GM21423 (cell line): ENCODE measurements at regions not wholly inside any gene's neighbourhood (a gene's known extent, or its start where the extent isn't known, plus 50 kb on each side); places are given as distances from the start of the nearest gene placed in this dataset.

Source experiments
- ATAC-seq: cut with Tn5 transposase; IDR thresholded peaks from one replicate; pipeline ENCODE4 v1.9.1; 2021; ENCODE audit warnings: mild to moderate bottlenecking, moderate library complexity; ENCODE audit not compliant: unreplicated experiment

GRCh38 chr2:173760553-173760952 lies 204.6 kb downstream of the SP3 start:
- no peak for ATAC-seq

GRCh38 chr2:173761603-173762119 lies 203.5 kb downstream of the SP3 start:
- no peak for ATAC-seq

GRCh38 chr2:173762221-173762620 lies 203.0 kb downstream of the SP3 start:
- ATAC-seq = no peak

GRCh38 chr2:173762864-173763263 lies 202.3 kb downstream of the SP3 start:
- no peak for ATAC-seq

DNA sequence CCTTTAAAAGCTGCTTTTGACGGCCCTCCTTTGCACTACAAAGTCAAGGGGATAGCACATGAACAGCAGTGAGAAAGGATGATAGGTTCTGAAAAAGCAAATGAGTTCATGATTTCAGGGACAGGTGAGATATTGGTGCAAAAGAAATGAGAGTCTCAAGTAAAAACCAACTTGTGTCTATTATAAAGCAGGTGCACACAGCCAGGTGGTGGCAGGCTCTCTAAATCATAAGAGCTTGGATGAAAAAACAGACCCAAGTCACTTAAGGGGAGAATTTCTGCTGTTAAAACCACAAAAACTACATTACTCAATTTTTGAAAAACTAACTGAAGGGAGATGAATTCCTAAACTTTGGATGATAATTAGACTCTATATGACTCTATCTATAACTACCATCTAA lies 201.5 kb downstream of the SP3 start:
- no peak for ATAC-seq

GRCh38 chr2:173764094-173764493 lies 201.1 kb downstream of the SP3 start:
- no peak for ATAC-seq

DNA sequence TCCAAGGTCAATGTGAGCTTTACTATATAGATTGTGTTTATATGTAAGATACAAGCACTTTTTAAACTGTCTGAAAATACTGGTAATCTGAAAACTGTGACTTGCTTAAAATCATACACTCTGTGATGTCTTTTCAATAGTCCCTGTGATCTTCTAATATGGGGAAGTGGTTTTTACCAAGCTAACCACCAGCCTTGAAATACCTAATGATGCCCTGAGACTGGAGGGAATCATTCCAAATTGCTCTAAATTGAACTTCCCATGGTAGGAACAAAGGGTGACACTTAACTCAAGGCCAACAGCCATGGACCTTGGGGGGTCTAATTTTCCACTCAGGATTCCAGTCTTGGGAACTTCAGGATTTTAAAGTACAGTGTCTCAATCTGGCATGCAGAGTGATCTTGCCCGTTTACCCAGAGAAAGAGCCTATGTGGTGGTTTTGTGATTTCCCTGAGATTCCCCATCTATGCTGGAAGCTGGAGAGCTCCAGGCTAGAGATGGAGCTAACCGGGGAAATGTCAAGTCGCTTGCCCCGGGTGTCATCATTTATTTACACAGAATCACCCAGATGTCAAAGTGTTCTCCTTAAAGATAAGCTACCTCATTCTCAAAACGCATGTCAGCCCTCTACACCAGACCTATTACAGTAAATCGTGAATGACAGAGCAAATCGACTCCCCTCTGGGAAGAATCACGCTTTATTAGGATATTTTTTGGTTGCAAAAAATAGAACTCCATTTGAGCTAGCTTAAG lies 198.5 kb downstream of the SP3 start:
- no peak for ATAC-seq

DNA sequence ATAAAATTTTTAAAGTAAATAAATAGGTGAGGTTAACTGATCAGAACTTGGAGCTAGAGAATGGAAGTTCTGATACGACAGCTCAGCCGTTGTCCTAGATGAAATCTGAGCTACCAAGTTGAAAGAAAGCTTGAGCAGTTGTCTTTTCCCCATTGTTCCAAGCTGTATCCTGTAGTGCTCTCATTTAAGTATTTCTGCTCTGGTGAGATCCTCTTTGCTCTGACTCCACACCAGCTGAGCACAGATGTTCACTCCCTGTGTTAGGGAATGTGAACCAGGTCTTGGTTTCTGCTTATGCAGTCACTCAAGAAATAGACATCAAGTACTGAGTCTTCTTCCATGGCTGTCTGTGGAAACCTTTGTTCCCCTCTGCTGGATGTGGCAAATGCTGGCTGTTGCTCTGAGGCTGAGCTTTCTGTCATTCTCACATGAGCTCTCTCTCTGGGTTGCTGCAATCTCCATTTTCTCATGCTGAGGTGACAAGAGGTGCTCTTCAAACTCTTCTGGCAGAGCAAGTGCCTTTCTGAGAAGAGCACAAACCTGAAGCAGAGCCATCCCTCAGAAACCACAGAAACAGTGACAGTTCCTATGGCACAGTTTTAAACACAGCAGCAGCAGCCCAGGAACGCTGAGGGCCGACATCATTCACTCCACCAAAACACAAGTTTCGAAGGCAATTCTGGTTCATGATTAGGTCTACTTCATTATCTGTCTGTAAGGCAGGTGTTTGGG lies 194.1 kb downstream of the SP3 start:
- no peak for ATAC-seq

DNA sequence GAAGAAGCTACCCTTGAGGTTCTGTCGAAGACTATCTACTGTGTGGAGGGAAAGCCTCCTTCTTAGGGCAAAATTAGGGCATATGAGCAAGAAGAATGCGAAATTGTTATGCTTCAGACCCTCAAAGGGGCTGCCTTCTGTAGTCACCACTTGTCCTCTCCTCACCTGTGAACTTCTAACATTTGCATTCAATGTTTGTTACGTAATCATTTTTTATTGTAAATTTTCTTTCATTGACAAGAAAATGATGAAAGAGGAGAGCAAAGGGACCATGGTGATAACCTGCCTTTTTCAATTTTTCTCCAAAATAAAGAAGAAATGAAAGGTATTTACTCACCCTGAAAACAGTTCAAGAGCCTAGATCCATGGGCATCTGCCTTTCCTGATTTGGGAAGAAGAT lies 193.0 kb downstream of the SP3 start:
- ATAC-seq = no peak

- ATAC-seq = no peak
These were observed 192.1 kb downstream of the SP3 start for GRCh38 chr2:173773076-173773475.

GRCh38 chr2:173775440-173775839 lies 189.7 kb downstream of the SP3 start:
- ATAC-seq = no peak

- no peak for ATAC-seq
These were observed 182.5 kb downstream of the SP3 start for GRCh38 chr2:173782681-173783080.

DNA sequence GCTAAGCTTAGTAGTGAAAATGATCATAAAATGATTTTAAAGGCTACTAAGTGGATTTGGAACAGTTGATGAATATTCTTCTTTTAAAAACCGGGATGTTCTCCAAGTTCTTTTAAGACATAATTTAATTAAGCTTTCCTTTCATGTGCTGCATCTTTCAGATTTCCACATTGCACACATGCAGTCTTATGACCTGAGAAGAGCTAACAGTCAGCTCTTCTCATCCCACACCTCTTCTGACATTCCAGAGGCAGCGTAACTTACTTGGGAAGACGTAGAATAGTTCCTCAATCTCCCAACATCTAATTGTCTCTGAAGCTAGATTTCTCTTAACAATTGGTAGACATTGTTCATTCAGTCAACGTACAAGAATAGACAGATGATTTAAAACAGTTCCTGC lies 181.8 kb downstream of the SP3 start:
- no peak for ATAC-seq

DNA sequence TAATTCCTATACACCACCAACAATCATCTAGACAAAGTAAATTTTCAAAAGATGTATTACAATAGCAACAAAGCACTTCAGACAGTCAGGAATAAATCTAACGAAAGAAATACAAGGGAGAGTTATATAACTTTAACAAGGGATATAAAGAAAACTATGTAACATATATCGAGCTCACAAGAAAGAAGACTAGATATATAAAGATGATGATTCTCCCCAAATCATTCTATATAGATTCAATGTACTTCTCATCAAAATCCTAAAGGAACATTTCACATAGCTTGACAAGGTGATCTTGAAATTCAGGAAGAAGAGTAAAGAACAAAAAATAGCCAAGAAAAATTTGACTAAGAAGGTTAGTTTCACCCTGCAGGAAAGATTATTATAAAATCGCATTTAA lies 179.4 kb downstream of the SP3 start:
- no peak for ATAC-seq

DNA sequence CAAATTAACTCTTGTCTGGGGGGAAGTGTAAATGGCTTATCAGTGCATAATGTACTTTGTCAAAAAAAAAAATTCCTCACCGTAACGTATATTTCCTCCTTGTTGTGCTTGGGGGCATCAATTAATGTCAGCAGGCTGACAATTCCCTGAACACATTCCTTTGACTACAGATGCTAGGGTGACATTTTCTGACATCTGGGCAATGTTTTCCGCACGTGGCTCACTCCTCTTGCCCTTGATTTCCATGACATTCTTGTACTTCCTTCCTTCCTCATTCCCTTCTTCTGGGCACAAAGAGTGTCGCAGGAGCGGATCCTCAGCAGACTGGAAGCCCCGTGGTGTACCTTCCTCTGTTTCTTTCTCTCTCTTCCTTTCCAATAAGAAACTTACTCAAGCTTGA lies 173.7 kb downstream of the SP3 start:
- no peak for ATAC-seq

DNA sequence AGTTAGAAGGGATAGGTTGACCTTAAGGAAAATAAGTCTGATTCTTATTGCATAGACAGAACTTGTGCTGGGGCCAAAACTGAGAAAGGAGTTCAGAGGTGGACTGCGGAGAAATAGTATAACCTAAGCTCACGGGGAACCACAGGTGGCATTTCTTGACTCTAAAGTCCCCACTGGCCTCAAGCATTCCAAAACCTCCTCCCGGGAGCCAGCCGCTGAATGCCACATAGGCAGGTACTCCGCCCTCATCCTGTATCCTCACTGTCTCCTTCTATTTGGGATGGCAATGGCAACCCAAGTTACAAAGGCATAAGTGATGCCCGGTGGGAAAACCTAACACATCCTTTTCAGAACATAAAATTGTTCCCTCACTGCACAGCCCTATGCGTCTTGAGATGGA lies 173.0 kb downstream of the SP3 start:
- ATAC-seq = no peak

DNA sequence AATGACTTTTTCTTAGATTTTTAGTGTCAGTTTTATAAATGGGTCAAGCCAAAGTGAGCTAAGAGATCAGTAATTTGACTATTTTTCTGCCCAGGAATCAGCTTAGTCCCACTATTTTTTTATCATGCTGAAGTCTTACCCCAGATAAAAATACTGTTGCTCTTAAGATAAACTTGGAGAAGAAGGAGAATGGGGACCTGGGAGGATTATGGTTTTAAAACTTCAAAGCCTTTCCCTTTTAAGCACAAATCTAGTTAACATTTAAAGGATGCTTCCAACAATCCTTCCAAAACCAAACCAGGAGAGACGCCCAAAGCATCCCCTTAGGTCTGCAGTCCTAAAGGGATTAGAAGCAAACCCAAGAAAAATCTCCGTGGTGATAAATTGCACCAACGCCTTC lies 172.4 kb downstream of the SP3 start:
- no peak for ATAC-seq

DNA sequence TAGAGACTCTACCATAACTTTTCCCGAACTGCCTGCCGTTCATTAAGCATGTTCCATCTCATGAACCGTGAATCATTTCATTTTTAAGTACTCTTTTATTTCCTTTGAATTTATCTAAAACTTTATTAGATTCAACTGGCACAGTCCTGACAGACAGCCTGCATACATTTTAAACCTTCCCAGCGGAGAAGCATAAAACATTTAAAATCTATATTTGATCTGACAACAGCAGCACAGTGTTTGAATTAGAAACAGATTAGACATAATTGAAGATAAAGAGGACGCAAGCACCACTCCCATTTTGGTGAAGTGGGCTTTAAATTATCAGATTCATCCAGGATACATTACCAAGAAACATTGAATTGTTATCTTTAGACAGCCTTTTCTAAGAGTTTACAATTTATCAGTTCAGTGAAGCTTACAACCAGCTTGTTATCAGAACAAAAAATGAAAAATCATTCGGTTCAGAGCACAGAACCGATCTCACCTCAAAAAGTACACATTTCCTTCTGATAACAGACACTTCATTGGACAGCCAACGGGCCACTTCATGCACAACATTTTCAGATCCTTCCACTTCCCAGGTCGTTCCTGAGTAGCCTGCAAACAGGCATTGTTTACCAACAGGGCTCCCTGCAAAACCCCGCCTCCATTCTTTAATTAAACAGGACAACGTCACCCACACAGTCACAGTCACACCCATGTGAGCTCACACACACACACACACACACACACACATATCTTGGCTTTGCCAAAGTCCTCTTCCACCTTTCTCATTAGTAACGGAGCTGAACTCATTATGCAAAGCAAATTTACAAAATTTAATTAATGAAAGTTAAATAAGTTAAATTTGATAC lies 171.2 kb downstream of the SP3 start:
- no peak for ATAC-seq

DNA sequence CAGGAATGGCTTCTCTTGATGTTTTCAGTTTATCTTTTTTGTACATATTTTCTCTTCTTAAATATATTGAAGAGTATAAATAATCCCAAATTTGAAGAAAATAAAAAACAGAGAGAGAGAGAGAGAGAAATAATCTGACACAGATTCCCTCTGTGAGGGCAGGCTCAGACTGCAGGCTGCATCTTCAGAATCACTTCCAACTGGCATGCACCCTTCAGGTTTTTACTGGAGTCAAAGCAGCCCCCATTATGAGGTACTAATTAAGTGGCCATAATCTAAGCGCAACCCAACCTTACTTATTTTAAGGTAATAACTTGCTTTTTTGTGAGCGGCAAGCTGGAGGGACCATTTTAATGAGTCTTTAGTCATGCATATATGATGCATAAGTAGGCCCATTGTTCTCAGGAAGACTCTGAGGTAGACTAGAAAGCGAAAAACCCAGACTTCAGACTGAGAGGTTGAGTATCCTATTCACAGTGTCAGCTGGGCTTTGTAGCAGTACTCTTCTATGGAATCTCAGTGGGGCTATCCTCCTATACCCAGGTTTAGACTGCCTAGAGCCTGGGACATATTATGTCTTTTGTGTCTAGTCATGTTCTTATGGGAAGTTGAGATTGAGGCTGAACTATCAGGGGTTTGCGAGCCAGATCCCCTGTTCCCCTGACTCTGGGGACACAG lies 167.4 kb downstream of the SP3 start:
- no peak for ATAC-seq

GRCh38 chr2:173802518-173802917 lies 162.7 kb downstream of the SP3 start:
- no peak for ATAC-seq

DNA sequence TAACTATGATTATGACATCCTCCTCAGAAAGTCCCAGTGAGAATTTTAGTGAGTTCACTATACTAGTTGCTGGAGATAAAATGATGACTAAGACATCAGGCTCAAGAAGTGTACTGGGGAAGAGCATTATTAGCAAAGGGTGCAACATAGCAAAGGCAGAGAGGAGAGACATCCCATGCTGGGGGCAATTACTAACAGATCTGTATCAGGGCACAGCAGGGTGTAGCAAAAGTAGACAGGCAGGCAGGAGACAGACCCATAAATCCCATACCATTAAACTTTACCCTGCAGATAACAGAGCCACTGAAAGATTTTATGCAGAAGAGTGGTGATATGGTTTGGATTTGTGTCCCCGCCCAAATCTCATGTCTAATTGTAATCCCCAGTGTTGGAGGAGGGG lies 161.7 kb downstream of the SP3 start:
- no peak for ATAC-seq
